ENCODE measurements at regions not wholly inside any gene's neighbourhood (a gene's known extent, or its start where the extent isn't known, plus 50 kb on each side); places are given as distances from the start of the nearest gene placed in this dataset.
"Not testable (repeated sequence)": the region's sequence is repeated elsewhere in the genome, so short reads cannot be mapped to it uniquely, and the experiment has no call there.

DNA sequence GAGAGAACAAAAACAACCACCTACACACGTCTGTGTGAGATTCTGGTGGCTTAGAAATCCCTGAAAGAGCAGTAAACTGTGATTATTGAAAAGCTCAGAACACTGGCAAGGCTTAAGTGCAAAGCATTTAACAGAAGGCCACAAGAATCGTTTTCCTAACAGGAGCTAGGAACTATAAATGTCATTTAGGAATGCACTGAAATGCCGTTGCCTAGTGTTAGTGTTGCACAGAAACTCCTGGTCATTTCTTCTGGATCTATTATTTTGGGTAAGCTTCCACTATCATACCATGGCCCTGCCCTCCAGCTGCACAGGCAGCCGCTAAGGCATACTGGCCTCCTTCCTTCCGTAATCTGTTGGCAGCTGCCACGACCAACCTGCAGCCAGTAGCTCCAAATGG lies 923.2 kb downstream of the NLGN4X start:
- DNase-seq (ENCODE audit: low read depth): no peak

DNA sequence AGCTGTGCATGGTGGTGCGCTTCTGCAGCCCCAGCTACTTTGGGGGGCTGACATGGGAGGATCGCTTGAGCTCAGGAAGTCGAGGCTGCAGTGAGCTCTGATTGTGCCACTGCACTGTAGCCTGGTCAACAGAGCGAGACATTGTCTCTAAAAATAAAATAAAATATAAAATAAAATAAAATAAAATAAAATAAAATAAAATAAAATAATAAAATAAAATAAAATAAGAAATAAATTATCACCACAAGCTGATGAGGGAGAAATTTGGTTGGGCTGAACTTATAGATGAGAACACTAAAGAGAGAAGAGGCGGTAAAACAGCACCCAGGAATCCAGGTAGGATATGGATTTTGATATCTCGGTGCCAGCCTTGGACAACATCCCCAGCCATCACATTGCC lies 933.7 kb downstream of the NLGN4X start:
- no peak for DNase-seq (ENCODE audit: low read depth)

DNA sequence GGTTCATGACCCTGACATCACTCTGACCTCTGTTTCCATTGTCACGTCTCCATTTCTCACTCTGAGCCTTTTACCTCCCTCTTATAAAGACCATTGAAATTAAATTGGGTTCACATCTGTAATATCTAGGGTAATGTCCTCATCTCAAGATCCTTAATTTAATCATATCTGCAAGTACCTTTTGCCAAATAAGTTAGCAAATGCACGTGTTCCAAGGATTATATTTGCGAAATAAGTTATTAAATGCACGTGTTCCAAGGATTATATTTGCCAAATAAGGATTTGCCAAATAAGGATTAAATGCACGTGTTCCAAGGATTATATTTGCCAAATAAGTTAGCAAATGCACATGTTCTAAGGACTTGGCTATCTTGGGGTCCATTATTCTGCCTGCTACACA lies 938.0 kb downstream of the NLGN4X start:
- DNase-seq (ENCODE audit: low read depth): no peak

DNA sequence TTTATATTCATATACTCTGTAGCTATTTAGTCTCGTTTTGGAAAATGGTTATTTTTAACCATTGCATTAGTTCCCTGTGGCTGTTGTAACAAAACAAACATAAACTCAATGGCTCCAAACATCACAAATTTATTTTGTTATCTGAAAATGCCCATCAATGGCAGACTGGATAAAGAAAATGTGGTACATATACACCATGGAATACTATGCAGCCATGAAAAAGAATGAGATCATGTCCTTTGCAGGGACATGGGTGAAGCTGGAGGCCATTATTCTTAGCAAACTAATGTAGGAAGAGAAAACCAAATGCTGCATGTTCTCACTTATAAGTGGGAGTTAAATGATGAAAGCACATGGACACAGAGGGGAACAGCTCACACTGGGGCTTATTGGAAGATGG lies 938.7 kb downstream of the NLGN4X start:
- not testable (repeated sequence) for DNase-seq (ENCODE audit: low read depth)

DNA sequence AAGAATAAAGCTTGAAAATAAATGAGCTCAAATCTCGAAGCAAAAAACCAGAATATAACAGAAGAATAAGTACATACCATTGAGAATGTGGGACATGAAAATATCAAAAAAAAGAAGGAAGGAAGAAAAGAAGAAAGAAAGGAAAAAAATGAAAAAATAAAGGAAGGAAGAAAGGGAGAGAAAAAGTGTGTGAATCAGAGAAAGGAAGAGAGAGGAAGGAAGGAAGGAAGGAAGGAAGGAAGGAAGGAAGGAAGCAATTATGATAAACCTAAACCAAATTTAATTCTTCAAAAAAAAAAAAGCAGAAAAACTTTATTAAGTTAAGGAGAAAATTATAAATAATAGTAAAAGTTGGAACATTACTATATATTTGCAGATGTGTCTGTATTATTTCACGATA lies 949.8 kb downstream of the NLGN4X start:
- DNase-seq (ENCODE audit: low read depth): no peak

DNA sequence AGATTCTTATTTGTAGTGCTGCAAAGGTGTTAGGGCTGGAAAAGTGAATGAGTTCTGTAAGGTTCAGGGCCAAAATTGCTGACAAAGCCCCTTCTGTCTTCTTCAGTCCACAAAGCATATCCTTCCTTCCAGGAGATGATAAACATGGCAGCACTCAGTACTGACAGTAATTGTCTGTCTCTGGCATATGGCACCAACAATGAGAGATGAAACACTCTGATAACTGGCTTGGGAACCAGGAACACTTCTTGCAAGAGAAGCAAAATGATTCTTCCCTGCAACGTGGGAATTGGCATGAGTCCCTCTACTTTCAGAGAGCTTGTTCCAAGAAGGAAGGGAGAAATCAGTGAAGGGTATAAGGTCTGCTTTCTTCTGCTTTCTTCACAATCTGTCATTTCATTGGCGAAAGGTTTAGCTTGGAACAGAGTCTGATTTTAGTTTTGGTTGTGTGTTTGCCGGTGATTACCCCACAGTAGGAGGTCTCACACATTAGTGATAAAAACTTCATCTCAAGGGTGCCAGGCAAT lies 963.3 kb downstream of the NLGN4X start:
- no peak for DNase-seq (ENCODE audit: low read depth)

DNA sequence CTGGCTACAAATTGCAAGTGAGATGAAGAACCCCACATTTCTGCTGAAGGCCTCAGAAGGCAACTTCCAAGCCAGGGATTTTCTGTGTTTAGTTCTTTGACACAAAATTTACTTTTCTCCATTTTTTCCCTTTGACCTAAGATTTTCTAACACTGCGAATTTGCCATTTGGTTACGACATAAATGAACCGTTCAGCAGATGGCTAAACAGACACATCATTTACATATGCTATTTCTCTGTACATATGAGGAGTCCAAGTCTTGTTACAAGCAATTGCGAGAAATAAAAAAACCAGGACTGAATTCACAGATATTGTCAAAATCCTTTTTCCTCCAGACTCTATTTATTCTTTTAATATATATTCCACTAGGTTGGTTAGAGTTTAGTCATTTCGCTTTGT lies 978.6 kb downstream of the NLGN4X start:
- DNase-seq (ENCODE audit: low read depth): no peak

DNA sequence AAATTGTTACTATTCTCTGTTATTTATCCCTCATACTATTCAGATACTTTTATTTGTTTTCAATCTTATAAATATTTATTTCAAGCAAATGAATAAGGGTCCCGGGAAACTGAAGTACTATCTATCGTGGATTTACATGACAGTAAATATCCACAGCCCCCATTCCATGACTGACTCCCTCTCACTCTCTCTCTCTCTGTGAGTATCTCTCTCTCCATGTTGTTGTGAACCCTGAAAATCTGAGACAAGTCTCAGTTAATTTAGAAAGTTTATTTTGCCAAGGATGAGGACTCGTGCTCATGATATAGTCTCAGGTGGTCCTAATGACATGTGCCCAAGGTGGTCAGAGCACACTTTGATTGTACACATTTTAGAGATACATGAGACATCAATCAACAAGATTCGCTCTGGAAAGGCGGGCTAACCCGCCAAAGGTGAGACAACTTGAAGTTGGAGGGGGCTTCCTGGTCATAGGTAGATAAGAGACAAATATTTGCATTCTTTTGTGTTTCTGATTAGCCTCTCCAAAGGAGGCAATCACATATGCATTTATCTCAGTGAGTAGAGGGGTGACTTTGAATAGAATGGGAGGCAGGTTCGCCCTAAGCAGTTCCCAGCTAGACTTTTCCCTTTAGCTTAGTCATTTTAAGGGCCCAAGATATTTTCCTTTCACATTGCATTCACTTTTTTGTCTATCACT lies 986.4 kb downstream of the NLGN4X start:
- no peak for DNase-seq (ENCODE audit: low read depth)

DNA sequence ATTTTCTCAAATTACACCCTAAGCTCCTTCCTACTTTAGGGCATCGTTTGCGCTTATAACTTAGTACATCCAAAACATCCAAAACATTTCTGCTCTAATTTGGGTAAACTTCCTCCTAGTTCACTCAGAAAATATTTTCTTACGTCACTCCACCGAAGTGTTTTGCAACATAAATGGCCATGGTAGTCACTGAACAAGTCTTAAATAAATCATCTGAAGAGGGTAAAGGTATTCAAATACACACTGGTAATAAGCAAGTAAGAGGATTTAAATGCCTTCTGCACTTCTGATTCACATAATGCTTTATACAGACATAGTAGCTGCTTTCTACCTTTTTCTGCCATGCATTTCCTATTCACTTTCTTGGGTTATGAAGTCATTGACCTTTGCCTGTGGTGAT lies 991.9 kb downstream of the NLGN4X start:
- no peak for DNase-seq (ENCODE audit: low read depth)

DNA sequence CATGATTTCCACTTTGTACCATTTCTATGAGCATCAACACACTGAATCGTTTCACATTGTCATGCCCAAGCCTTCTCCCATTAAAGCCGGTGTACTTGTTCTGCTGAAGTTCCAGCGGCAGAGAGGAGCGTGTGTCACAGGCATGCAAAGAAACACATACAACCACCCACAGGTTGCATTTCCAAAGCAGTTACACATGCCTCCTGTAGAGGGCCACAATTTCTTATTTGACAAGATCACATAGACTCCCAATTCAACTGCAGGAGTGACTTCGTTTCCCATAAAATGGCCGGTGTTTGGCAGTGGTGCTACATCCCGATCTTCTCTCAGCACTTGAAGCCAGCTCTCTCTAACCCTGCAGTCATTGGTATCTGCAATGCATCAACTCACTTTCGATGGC lies 992.6 kb downstream of the NLGN4X start:
- no peak for DNase-seq (ENCODE audit: low read depth)

DNA sequence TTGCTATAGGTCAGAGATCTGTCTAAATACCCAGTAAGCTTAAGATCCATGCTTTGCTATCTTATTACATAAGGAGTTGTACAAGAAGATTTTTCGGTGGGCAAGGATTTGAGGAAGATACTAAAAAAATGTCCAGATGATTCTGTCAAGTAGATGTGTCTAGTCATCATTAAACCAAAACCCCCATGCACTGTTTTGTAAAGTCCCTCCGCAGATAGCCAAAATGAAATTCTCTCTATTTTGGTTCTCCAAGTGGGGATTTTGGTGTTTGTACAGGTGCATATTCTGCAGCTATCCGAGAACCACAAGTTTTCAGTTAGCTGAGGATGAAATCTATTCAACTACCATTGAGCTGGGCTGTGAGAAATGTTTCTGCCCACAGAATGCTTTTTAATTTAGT lies 994.8 kb downstream of the NLGN4X start:
- DNase-seq (ENCODE audit: low read depth): no peak

DNA sequence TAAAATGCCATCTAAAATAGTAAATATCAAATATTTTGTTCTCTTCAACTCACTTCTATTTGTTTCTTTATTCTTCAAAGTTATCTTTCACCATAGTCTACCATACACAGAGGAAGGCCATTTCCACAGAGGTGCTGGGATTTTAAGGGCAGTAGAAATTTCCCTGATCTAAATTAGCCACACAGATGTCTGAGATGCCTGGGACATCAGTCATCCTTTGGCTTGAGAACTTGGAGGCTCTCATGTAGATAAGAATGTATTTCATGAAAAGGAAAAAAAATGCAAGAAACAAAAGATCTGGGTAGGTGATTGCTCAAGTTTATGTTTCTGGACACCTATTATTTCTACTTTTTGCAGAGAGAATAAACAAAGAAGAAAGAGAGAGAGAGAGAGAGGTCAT lies 1008.2 kb downstream of the NLGN4X start:
- DNase-seq (ENCODE audit: low read depth): no peak

DNA sequence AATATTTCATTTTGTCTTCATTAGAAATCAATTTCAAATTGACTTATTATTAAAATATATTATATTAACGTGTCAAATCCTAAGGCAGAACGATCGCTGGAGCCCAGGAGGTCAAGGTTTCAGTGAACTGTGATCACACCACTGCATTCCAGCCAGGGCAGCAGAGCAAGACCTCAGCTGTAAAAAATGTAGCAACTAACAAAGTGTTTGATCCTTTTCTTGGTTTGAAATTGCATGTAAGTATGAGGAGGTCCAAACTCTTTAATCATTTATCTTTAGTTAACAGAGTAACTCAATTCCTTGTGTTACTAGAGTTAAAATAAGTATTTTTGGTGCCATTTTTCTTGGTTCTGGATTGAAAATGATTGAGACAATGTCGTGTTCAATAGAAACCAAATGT lies 1033.9 kb downstream of the NLGN4X start:
- no peak for DNase-seq (ENCODE audit: low read depth)

DNA sequence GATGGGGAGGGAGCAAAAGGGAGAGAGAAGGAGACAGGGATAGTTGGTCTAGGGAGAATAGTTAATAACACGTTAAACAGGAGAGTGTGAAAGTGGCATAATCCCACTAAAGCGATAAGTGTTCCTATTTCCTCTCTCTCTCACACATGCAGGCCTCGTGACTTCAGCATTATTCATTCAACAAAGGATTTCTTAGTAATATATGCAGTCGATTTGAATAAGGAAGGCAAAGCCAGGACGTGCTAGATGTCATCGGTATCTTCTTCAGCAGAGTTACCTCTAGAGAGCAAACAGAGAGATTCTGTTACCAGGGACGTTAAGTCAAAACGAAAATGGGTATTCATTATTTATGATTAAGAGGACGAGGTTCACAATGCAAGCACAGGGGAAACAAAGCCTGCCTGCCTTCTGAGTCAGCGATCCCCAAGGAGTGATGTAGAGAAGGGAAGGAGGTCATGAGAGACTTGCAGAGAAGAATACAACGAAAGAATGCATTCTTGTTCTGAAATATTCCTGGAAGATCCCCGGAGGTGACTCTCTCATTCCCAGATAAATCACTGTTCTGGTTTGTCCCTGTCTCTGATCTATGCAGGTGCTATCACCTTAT lies 1048.4 kb downstream of the NLGN4X start:
- no peak for DNase-seq (ENCODE audit: low read depth)

DNA sequence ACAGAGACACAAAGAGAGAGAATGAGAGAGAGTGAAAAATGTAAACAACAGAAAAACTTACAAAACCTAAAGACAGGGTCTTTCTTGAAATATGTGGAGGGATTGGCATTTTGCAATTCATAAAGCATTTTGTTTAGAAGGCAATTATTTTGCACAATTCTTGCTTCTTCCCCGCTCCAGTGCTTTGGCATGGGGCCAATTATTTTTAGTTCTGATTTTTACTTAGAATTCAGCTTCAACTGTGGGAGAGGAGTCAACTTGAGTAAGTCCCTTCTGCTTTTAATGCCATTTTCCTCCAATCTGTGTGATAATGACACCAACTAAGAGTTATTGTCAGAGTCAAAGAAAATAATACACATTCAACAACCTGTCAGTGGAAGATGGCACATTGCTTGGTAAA lies 1051.9 kb downstream of the NLGN4X start:
- no peak for DNase-seq (ENCODE audit: low read depth)

DNA sequence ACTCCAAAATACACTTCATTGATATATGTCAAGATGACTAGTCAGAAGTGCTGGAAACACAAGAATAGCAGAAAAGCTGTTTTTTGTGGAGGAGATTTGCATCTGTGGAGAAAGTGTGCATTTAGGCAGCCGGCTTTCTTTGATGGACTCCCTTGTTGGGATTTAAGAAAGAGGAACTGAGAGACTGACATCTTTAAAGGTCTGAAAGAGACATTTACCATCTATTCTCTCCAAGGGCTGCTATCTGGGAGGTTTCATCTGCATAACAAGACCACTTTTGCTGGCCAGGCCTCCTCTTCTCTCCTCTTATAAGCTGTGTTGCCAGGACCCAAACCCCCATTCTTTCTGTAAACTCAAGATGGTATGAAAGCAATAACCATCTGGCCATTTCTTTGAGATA lies 1065.0 kb downstream of the NLGN4X start:
- DNase-seq (ENCODE audit: low read depth): no peak

DNA sequence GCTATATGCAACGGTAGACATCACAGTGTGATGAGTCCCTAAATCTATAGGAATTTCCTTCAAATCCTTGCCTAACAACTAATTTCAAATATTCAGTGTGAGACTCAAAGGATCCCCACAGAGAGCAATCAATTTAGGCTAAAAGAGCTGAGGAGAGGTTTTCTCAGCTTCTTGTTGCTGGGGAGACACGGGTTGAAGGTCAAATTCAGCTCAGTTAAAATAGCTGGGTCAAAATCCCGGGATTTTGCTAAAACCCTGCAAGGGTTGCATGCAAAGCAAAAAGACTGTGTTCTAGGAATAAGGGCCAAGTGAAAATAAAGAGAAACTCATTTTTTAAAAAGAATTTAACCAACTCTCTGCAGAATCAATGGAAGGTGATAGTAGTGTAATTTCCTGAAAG lies 1073.4 kb downstream of the NLGN4X start:
- DNase-seq (ENCODE audit: low read depth): no peak

DNA sequence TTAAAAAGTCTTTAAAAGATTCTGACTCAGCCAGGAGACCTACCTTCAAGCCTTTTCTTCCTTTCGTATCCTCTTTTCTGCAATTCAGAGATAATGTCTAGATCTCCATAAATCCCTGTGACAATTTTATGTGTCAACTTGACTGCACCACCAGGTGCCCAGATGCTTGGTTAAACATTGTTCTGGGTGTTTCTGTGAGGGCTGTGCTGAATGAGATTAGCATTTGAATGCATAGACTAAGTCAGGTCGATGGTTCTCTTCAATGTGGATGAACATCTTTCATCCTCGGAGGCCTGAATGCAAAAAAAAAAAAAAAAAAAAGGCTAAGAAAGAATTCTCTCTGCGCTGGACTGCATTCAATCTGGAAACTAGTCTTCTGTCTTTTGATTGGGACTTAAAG lies 1082.7 kb downstream of the NLGN4X start:
- DNase-seq (ENCODE audit: low read depth): no peak

DNA sequence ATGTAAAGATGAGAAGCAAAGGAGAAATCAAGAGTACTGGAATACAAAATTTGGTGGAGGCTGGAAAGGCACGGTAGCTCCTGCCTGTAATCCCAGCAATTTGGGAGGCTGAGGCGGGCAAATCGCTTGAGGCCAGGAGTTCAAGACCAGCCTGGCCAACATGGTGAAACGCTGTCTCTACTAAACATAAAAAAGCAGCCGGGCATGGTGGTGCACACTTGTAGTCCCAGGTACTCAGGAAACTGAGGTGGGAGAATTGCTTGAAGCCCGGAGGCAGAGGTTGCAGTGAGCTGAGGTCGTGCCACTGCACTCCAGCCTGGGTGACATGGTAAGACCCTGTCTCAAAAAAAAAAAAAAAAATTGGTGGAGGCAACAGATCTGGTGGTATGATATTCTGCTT lies 1086.0 kb downstream of the NLGN4X start:
- no peak for DNase-seq (ENCODE audit: low read depth)

DNA sequence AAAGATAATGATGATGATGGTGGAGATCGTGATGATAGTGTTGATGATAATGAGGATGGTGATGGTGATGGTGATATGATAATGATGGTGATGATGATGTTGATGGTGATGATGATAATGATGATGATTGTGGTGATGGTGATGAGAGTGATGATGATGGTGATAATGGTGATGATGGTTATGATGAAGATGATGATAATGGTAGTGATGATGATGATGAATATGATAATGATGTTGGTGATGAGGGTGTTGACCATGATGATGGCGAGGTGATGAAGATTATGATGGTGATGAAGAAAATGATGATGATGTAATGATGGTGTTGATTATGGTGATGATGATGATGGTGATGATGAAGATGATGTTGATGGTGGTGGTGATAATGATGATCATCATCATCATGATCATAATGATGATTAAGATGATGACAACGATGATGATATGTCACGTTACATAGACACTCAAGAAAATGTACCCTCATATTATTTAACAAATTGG lies 1106.4 kb downstream of the NLGN4X start:
- DNase-seq (ENCODE audit: low read depth): no peak

DNA sequence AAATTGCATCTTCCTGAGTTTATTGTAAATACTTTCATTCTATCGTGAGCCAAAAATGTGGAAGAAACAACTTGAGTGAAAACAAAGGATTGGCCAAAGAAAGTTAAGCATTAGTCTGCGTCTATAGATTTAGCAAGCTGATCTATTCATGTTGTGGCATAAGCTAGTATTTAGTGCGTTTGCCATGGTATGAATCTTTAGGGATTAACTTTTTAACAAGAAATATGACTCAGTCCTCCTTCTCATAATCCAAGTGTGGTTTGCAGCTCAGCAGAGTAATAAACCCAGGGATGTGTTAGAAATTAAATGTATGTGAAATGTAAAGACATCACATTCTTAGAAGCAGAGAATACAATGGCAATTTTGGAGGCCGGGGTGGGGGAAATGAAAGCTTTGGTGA lies 1110.9 kb downstream of the NLGN4X start:
- DNase-seq (ENCODE audit: low read depth): no peak

DNA sequence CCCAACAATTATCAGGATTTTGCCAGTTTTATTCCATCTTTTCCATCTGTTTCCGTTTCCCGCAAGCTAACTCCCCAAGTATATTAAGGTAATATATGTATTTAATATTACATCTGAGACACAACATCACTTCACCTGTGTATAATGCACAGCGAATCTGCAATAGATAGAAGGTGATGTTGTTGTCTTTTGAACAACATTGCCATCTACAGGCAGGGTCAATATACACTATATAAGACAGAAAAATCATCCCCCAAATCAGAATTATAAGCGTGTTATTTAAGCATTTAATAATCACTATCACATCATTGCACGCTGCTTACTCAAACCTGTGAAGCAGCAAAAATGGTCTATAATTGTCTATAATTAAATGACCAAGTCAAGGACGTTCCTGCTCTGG lies 1115.5 kb downstream of the NLGN4X start:
- DNase-seq (ENCODE audit: low read depth): no peak

DNA sequence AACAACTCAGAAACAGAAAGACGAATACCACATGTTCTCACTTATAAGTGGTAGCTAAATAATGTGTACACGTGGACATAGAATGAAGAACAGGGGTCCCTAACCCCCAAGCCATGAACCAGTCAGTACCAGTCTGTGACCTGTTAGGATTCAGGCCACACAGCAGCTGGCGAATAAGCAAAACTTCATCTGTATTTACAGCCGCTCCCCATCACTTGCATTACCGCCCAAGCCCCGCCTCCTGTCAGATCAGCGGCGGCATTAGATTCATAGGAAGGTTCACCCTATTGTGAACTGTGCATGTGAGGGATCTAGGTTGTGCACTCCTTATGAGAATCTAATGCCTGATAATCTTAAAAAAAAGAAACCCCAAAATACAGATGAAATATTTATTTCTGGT lies 1128.7 kb downstream of the NLGN4X start:
- no peak for DNase-seq (ENCODE audit: low read depth)

DNA sequence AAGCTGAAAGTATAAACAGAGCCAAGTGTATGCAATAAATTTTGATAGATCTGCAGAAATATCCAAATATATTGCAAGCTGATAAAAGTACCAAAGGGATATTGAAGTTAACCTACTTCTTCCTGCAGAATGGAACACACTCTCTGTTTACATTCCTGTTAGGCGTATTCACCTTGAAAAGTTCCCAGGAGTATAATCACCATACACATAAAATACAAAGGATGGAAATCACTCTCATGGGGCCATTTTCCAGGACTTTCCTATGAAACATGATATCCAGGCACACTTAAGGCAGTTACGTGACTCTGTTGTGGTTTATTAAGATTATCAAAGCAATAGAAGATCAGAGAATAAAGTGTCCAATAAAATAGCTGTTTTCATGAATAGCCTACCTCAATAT lies 1142.3 kb downstream of the NLGN4X start:
- no peak for DNase-seq (ENCODE audit: low read depth)

All from CMK (cell line).